NCI-H2171 treated with DMSO at 0.1 percent for 48 hours (cell line): ENCODE measurements at regions not wholly inside any gene's neighbourhood (a gene's known extent, or its start where the extent isn't known, plus 50 kb on each side); places are given as distances from the start of the nearest gene placed in this dataset.
A peak's percentile ranks its signal among the peaks of the same experiment; 100 is the strongest.
"Not testable (repeated sequence)": the region's sequence is repeated elsewhere in the genome, so short reads cannot be mapped to it uniquely, and the experiment has no call there.

Experiments used
- DNase-seq: peaks from one replicate; lab custom pipeline; 2025; lab: John Stamatoyannopoulos, UW

GRCh38 chr6:90463359-90463758 is 123.5 kb downstream of the MAP3K7 start:
- DNase-seq: no peak

GRCh38 chr6:90462102-90462501 is 124.8 kb downstream of the MAP3K7 start:
- no peak for DNase-seq

GRCh38 chr6:90461383-90461782 is 125.5 kb downstream of the MAP3K7 start:
- no peak for DNase-seq

GRCh38 chr6:90460051-90460450 is 126.8 kb downstream of the MAP3K7 start:
- DNase-seq: no peak

DNA sequence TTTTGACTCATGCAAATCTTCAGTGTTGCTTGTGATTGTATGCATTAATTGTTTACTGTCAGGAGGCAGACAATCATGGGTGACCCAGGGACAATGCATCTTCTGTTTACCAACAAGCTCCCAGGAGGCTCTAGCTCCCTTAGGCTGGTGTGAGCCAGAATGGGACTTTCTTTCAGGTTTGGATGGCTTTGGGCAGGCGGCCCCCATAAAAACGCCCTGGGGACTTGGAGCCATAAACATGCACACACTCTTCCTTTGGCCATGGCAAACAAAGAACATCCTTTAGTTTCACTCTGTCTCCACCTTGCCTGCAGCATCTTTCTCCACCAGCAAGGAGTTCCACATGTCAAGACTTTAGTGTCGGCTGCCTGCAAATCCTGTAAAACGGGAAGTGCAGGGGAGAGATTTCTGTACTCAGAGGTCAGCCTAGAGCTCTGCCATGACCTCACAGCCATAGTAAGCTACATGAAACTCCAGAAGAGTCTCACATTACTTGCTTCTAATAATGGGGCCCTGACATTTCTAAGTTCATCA is 127.6 kb downstream of the MAP3K7 start:
- no peak for DNase-seq

- DNase-seq: no peak
Measured at GRCh38 chr6:90458353-90459224, 128.3 kb downstream of the MAP3K7 start.

DNA sequence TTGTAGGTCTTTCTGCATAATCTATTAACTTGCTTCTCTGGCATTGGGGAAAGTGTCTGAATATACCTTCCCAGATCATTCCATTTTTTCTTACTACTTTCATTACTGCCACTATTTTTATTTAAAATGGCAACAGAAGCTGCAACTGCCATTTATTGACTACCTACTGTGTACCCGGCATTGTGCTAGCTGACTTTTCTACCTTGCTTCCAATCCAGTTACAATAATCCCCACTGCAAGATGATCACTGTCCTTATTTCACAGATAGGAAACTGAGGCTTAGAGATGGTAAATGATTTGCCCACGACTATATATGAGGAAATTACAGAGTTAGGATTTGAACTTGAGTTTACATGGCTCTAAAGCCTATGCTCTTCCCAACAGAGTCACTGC is 129.0 kb downstream of the MAP3K7 start:
- DNase-seq: no peak

DNA sequence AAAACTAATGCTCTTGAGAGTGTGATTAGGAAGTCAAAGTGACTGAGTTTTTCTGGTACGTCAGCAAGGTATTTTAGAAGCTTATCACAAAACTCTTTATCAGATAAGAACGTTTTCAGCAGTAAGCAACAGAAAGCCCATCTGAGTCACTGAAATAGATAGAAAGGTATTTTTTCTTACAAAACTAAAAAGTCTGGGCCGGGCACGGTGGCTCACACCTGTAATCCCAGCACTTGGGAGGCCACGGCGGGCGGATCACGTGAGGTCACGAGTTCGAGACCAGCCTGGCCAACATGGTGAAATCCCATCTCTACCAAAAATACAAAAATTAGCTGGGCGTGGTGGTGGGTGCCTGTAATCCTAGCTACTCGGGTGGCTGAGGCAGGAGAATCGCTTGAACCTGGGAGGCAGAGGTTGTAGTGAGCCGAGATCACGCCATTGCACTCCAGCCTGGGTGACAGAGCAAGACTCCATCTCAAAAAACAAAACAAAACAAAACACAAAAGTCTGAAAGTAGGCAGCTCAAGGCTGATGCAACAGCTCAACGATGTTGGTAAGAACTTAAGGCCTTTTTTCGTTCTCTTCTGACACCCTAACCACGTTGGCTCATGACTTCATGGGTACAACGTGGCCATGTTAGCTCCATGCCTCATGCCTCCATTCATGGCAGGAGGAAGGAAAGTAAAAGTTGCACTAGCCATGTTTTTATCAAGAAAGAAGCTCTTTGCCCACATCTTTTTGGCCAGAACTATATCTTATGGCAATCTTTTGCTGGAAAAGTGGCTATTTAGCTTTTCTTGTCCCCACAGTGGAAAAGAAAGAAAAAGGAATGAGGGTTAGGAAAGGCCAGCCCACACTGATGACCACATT is 129.6 kb downstream of the MAP3K7 start:
- DNase-seq: not testable (repeated sequence)

GRCh38 chr6:90456001-90456400 is 130.9 kb downstream of the MAP3K7 start:
- no peak for DNase-seq

GRCh38 chr6:90454836-90455427 is 131.9 kb downstream of the MAP3K7 start:
- no peak for DNase-seq

- no peak for DNase-seq
Measured at GRCh38 chr6:90450268-90450953, 136.5 kb downstream of the MAP3K7 start.

GRCh38 chr6:90449311-90449710 is 137.6 kb downstream of the MAP3K7 start:
- DNase-seq: no peak

DNA sequence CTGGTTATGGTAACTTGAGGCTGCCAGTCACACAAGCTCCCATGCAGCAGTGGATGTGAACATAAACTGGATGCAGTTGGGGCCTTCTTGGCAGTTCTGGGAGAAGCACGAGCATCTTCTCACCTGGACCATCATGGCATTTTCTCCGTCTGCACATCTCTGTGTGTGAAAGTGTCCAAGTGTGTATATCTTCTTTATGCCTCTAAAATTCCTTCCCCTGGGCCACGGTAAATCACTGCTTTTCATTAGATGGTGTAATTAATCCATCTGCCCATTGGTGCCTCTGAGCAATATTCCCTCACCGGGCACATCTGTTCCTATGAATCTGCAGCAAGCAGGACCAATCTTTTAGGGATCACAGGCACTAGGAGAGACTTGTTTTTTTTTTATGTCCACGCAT is 138.0 kb downstream of the MAP3K7 start:
- peak; percentile 58 for DNase-seq

DNA sequence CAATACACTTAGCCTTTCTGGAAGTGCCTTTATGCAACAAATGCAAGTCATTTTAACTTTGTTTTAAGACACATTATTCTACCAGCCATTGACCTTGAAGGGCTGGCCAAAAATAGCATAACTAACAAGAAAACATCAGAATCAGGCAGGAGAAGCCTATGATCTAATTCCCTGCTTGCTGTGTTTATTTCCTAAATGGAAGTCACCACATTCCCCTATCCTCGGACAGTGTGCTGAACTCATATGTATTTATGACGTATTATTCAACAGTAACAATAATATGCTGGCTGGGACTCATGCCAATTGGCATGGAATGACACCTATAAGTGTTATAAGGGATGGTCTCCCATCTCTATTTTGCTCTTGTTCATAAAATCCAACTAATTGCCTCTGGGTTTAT is 140.7 kb downstream of the MAP3K7 start:
- DNase-seq: no peak

DNA sequence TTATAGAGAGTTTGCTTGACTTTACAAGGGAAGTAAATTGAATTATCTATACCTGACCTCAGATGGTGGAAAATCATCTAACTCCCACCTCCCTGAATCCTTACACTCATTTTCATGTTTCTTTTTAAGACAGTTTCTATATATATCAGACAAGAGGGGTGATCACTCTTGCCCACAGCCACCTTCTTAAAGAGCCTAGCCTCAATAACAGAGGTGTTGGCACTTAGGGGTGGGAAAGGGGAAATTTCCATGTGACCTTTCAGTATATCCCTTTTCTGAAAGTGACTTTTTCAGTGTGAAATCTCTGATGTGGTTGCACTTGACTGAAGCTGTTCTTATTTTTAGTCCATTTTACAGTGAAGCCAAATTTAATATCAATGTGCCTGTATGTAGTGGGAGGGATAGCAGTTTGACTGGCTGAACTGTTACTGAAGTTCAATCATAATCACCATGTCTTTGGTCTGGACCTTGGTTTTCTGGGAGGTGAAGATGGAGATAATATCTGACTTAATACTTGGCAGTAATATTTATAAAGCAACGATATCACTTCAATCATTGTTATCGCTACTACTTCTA is 141.3 kb downstream of the MAP3K7 start:
- DNase-seq: no peak

DNA sequence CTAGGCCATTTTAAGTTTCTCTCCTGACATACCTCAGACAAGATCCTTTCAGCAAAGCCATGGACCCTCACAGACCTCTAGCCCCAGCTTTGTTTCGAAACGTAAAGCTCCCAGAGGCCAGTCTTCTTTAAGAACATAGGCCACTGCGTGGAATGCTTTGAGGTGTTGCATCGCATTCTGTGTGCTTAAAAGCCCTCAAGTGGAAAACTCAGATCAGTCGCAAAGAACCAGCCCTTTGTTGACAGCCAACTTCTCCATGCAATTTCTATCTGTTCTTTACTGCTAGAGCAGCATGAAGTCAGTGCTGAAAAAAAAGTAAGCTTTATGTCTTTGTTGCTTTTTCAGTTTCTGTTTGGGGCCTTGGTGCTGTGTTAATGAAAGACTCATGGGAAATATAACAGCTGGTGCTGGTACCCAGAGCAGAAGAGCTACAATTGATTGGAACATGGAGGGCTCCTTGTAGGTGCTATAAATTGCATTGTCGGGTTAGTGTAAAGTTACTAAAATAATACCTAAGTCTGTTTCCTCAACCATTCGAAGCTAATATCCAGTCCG is 142.6 kb downstream of the MAP3K7 start:
- DNase-seq: peak; percentile 75

GRCh38 chr6:90442366-90442765 is 144.5 kb downstream of the MAP3K7 start:
- DNase-seq: no peak

- peak; percentile 95 for DNase-seq
Measured at GRCh38 chr6:90440586-90441283, 144.1 kb upstream of the BACH2 start.

DNA sequence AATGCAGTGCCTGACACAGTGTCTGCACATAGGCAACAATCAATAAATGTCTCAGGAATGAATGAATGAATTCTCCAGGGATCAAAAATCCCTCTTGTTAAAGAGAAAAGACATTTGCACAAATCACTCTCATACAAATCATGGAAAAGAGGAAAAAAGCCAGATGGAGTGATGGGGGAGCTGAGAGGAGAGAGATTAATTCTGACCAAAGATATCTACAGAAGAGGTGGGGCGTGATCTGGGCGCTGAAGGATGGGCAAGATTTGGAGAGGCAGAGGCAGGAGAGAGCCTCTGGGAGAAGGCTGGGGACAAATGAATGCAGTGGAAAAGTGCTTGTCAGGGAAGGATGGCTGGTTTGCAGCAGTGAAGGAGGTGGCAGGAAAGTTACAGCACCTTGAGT is 142.9 kb upstream of the BACH2 start:
- no peak for DNase-seq

- DNase-seq: no peak
Measured at GRCh38 chr6:90436403-90436802, 139.8 kb upstream of the BACH2 start.
